GM12878 (cell line): ENCODE measurements at regions not wholly inside any gene's neighbourhood (a gene's known extent, or its start where the extent isn't known, plus 50 kb on each side); places are given as distances from the start of the nearest gene placed in this dataset.
A peak's percentile ranks its signal among the peaks of the same experiment; 100 is the strongest.

Source experiments
- ATAC-seq: fragments of 200-7000 bp; cut with Tn5 transposase; 3 replicates; pipeline ENCODE4 v1.9.1; 2020; ENCODE audit warnings: mild to moderate bottlenecking, moderate library complexity
- BruUV-seq: library from RNA; stranded (reverse); fragments of 400-500 nt; replicated peaks from 2 replicates; lab custom pipeline; 2021; lab: Mats Ljungman, UMichigan
- CTCF ChIA-PET: fragments of 300-600 bp; sonication (Branson Sonifier 250); formaldehyde crosslinking; extraction: SDS; loops from one replicate; lab custom pipeline; 2021; ENCODE audit warnings: inconsistent platforms; lab: Yijun Ruan, JAX
- POLR2A ChIA-PET: fragments of 350-600 bp; formaldehyde crosslinking; extraction: SDS; loops from one replicate; lab custom pipeline; 2021; ENCODE audit warnings: inconsistent platforms; lab: Charles Lee
- RAD21 ChIA-PET: fragments of 300-600 bp; sonication (Branson Sonifier 250); formaldehyde crosslinking; loops from one replicate; lab custom pipeline; 2023; ENCODE audit warnings: antibody characterized with exemption; ENCODE audit not compliant: unreplicated experiment; lab: Charles Lee
- SMC1A ChIA-PET: fragments of 300-600 bp; sonication (Branson Sonifier 250); formaldehyde crosslinking; loops from one replicate; lab custom pipeline; 2023; ENCODE audit not compliant: unreplicated experiment, uncharacterized antibody; lab: Charles Lee
- DNase-seq: peaks from one replicate; pipeline ENCODE4 v3.0.0-alpha.2; 2011; ENCODE audit warnings: low read depth, low spot score
- FAIRE-seq: peaks from 3 replicates; lab custom pipeline; 2011; peaks lifted over from hg19 to GRCh38; lab: Jason Lieb, UNC
- H2AFZ ChIP-seq: 2 replicates; pipeline ENCODE4 v1.6.0; 2011; ENCODE audit warnings: low read depth, low read length, control low read depth; ENCODE audit not compliant: control insufficient read depth
- H3K27ac ChIP-seq: 2 replicates; pipeline ENCODE4 v1.5.1; 2011; ENCODE audit warnings: control low read depth; ENCODE audit not compliant: control insufficient read depth, insufficient read depth
- H3K27me3 ChIP-seq, 2 experiments: replicated peaks in 1 of 2; 2 replicates each; pipeline versions ENCODE4 v1.6.0 to v1.6.1; 2011; ENCODE audit warnings: low read length in 1 of 2; ENCODE audit not compliant: control insufficient read depth in 2 of 2, insufficient read depth in 2 of 2
- H3K36me3 ChIP-seq, 2 experiments: 2 replicates each; pipeline ENCODE4 v1.5.1; 2011; ENCODE audit warnings: low read length in 1 of 2; ENCODE audit not compliant: control insufficient read depth in 2 of 2, insufficient read depth in 2 of 2
- H3K4me1 ChIP-seq: 2 replicates; pipeline ENCODE4 v1.6.1; 2011; ENCODE audit warnings: mild to moderate bottlenecking, low read length, moderate library complexity, mixed read lengths; ENCODE audit not compliant: control insufficient read depth, insufficient read depth
- H3K4me2 ChIP-seq: 2 replicates; pipeline ENCODE4 v1.6.0; 2011; ENCODE audit warnings: control low read depth; ENCODE audit not compliant: control insufficient read depth, insufficient read depth
- H3K4me3 ChIP-seq: fragments of 200-600 bp; sonication (generic); 2 replicates; pipeline ENCODE4 v1.5.1; 2016
- H3K79me2 ChIP-seq: 2 replicates; pipeline ENCODE4 v1.6.0; 2011; ENCODE audit warnings: low read length; ENCODE audit not compliant: control insufficient read depth, insufficient read depth
- H3K9ac ChIP-seq: 2 replicates; pipeline ENCODE4 v1.8.0; 2011; ENCODE audit warnings: low read length, control low read depth, mixed read lengths; ENCODE audit not compliant: control insufficient read depth, insufficient read depth
- H3K9me3 ChIP-seq: replicated peaks from 3 replicates; pipeline ENCODE4 v1.5.1; 2011; ENCODE audit warnings: mild to moderate bottlenecking, low read length; ENCODE audit not compliant: control insufficient read depth, insufficient read depth
- H4K20me1 ChIP-seq: 2 replicates; pipeline ENCODE4 v1.6.0; 2011; ENCODE audit not compliant: control insufficient read depth, insufficient read depth
- ATF7 ChIP-seq: fragments of 450-650 bp; IDR thresholded peaks from 2 replicates; pipeline ENCODE4 v1.6.1; 2016; ENCODE audit warnings: low read depth, mild to moderate bottlenecking
- BHLHE40 ChIP-seq, 2 experiments: fragments of 450-650 bp in 1 of 2; IDR thresholded peaks; 2 replicates each; pipeline ENCODE4 v1.6.1; 2011 to 2017; ENCODE audit warnings: low read depth in 2 of 2, borderline replicate concordance in 1 of 2, improper control_type of control experiment in 1 of 2, low read length in 1 of 2, mild to moderate bottlenecking in 1 of 2
- CHD4 ChIP-seq: fragments of 200-600 bp; sonication (generic); IDR thresholded peaks from 2 replicates; pipeline ENCODE4 v1.6.1; 2016; ENCODE audit warnings: mild to moderate bottlenecking
- ESRRA ChIP-seq: IDR thresholded peaks from 2 replicates; pipeline ENCODE4 v1.6.1; 2012; ENCODE audit warnings: mild to moderate bottlenecking, low read length, improper control_type of control experiment
- GATAD2B ChIP-seq: fragments of 450-650 bp; conservative IDR thresholded peaks from 2 replicates; pipeline ENCODE4 v1.6.1; 2017; ENCODE audit warnings: low read depth, mild to moderate bottlenecking, moderate library complexity
- IRF4 ChIP-seq: IDR thresholded peaks from 2 replicates; pipeline ENCODE4 v1.6.1; 2011; ENCODE audit warnings: low read depth, low read length
- JUNB ChIP-seq: IDR thresholded peaks from 2 replicates; pipeline ENCODE4 v1.6.1; 2016; ENCODE audit warnings: antibody characterized with exemption, mild to moderate bottlenecking
- MAX ChIP-seq: IDR thresholded peaks from 2 replicates; pipeline ENCODE4 v1.6.1; 2012; ENCODE audit warnings: low read depth, low read length, improper control_type of control experiment
- MEF2B ChIP-seq: fragments of 450-650 bp; IDR thresholded peaks from 2 replicates; pipeline ENCODE4 v1.6.1; 2018; ENCODE audit warnings: mild to moderate bottlenecking, moderate library complexity; ENCODE audit not compliant: partially characterized antibody, poor library complexity, severe bottlenecking
- NFYA ChIP-seq: IDR thresholded peaks from 2 replicates; pipeline ENCODE4 v1.6.1; 2011; ENCODE audit warnings: low read depth, mild to moderate bottlenecking, low read length, improper control_type of control experiment, borderline replicate concordance
- NR2C1 ChIP-seq: fragments of 450-650 bp; IDR thresholded peaks from 2 replicates; pipeline ENCODE4 v1.6.1; 2017; ENCODE audit warnings: antibody characterized with exemption, mild to moderate bottlenecking, moderate library complexity
- NR2F1 ChIP-seq: fragments of 450-650 bp; conservative IDR thresholded peaks from 2 replicates; pipeline ENCODE4 v1.6.1; 2017; ENCODE audit warnings: mild to moderate bottlenecking
- RAD21 ChIP-seq: IDR thresholded peaks from 2 replicates; pipeline ENCODE4 v1.6.1; 2011; ENCODE audit warnings: mild to moderate bottlenecking, low read depth, low read length, moderate library complexity; ENCODE audit not compliant: insufficient read depth
- RAD51 ChIP-seq: fragments of 450-650 bp; IDR thresholded peaks from 2 replicates; pipeline ENCODE4 v1.6.1; 2016; ENCODE audit warnings: moderate library complexity, mild to moderate bottlenecking, inconsistent platforms
- RB1 ChIP-seq: fragments of 450-650 bp; formaldehyde crosslinking; IDR thresholded peaks from 2 replicates; pipeline ENCODE4 v1.6.1; 2017; ENCODE audit warnings: mild to moderate bottlenecking, borderline replicate concordance
- RELA ChIP-seq: fragments of 450-650 bp; IDR thresholded peaks from 2 replicates; pipeline ENCODE4 v1.8.0; 2014; ENCODE audit warnings: borderline replicate concordance; ENCODE audit not compliant: partially characterized antibody
- SMAD1 ChIP-seq: fragments of 450-650 bp; IDR thresholded peaks from 2 replicates; pipeline ENCODE4 v1.6.1; 2018; ENCODE audit warnings: mild to moderate bottlenecking, low read depth; ENCODE audit not compliant: partially characterized antibody
- SMARCA5 ChIP-seq: fragments of 450-650 bp; IDR thresholded peaks from 2 replicates; pipeline ENCODE4 v1.6.1; 2017; ENCODE audit warnings: mild to moderate bottlenecking
- STAT1 ChIP-seq: fragments of 450-650 bp; conservative IDR thresholded peaks from 2 replicates; pipeline ENCODE4 v1.6.1; 2014; ENCODE audit warnings: antibody characterized with exemption, mild to moderate bottlenecking
- STAT3 ChIP-seq: IDR thresholded peaks from 2 replicates; pipeline ENCODE4 v1.6.1; 2011; ENCODE audit warnings: low read depth, low read length, improper control_type of control experiment
- SUZ12 ChIP-seq: fragments of 200-600 bp; sonication (generic); IDR thresholded peaks from one replicate; pipeline ENCODE4 v1.6.1; 2018; ENCODE audit warnings: antibody characterized with exemption, mild to moderate bottlenecking; ENCODE audit not compliant: unreplicated experiment
- TBL1XR1 ChIP-seq: IDR thresholded peaks from 2 replicates; pipeline ENCODE4 v1.6.1; 2012; ENCODE audit warnings: low read depth, low read length, improper control_type of control experiment
- USF1 ChIP-seq: IDR thresholded peaks from 2 replicates; pipeline ENCODE4 v1.6.1; 2011; ENCODE audit warnings: borderline replicate concordance, low read depth, mild to moderate bottlenecking, moderate library complexity, mixed read lengths, low read length; ENCODE audit not compliant: insufficient read depth; ENCODE audit errors: extremely low read length
- ZSCAN29 ChIP-seq: fragments of 450-650 bp; IDR thresholded peaks from 2 replicates; pipeline ENCODE4 v1.6.1; 2017; ENCODE audit warnings: mild to moderate bottlenecking, moderate library complexity
- WGBS: methylation state at CpG from one replicate; pipeline ENCODE4 v1.1.6; 2016; ENCODE audit warnings: low lambda C conversion rate; ENCODE audit not compliant: insufficient replicate concordance, insufficient coverage; ENCODE audit errors: missing lambda C conversion rate; 5-methylcytosine and 5-hydroxymethylcytosine counted together
- in situ Hi-C: fragments of 300-500 bp; cut with MboI; formaldehyde crosslinking; loops from 9 replicates; pipeline ENCODE4 v1.14.3; 2018; ENCODE audit warnings: mixed read lengths
- intact Hi-C: fragments of 100-400 bp; cut with micrococcal nuclease; formaldehyde crosslinking; loops from one replicate; pipeline ENCODE4 v1.14.2; 2022; ENCODE audit not compliant: unreplicated experiment

GRCh38 chr11:59283825-59284772 lies 71.4 kb upstream of the MPEG1 start:
- H3K4me1 ChIP-seq, result peaks cover 18% of the 10 kb centered on the region
- H3K27ac ChIP-seq, result peak overlapping the region; percentile 63
- peak overlapping the region; percentile 86 for H3K4me2 ChIP-seq
- ChIA-PET CTCF (interaction anchor here (0.7 to 2.2 kb wide), 7 partner anchors 13 to 445 kb away, joined by 3 to 12 read pairs (median 4); no protein-coding TSS in a partner anchor), POLR2A (interaction anchor here (1.2 kb wide), 1 partner anchor 10 kb away, joined by 4 read pairs; no protein-coding TSS in a partner anchor), RAD21 (interaction anchor here (0.8 to 2.8 kb wide), 5 partner anchors 13 to 140 kb away, joined by 3 to 19 read pairs (median 3); partner anchors contain the start of gene DTX4), SMC1A (interaction anchor here (0.6 to 2.0 kb wide), 10 partner anchors 8 to 144 kb away, joined by 3 to 12 read pairs (median 4); no protein-coding TSS in a partner anchor)
- peak overlapping the region; percentile 65 for H2AFZ ChIP-seq
- TSS peak; percentile 88 for BruUV-seq
- no peaks in the 10 kb centered on the region for H3K79me2 ChIP-seq
- no peaks in the 10 kb centered on the region for H3K27me3 ChIP-seq
- H3K9ac ChIP-seq, result peak overlapping the region; percentile 28
- peak; percentile 86 for ATAC-seq
- FAIRE-seq, result peak; percentile 93
- peak; percentile 71 for DNase-seq
- in situ Hi-C loops (loop anchor here (5.0 to 25.0 kb wide), 2 partner anchors 112 to 403 kb away; partner anchors contain the start of gene DTX4), intact Hi-C loops (loop anchor here (1.0 to 10.0 kb wide), 8 partner anchors 17 to 268 kb away; partner anchors contain the start of gene FAM111B)
- peak overlapping the region; percentile 37 for H3K4me3 ChIP-seq
- 21% methylated on average over 14 of the region's 14 CpGs for WGBS
- H3K9me3 ChIP-seq, result no peaks in the 10 kb centered on the region
- no peaks in the 10 kb centered on the region for H4K20me1 ChIP-seq
- no peaks in the 10 kb centered on the region for H3K36me3 ChIP-seq
- TF ChIP-seq STAT3, result peak; percentile 42; the same call in 1 of the 2 replicates
- TF ChIP-seq TBL1XR1, result no peak
- TF ChIP-seq JUNB, result no peak
- 0 out of 2 replicates have a peak, but pooled peaks have one; percentile 27 for TF ChIP-seq IRF4
- TF ChIP-seq MAX, result no peak
- no peak for TF ChIP-seq SUZ12
- TF ChIP-seq ZSCAN29, result peak; percentile 86
- peak; percentile 56; the same call in 1 of the 2 replicates for TF ChIP-seq RAD51
- no peak for TF ChIP-seq STAT1
- peak; percentile 84 for TF ChIP-seq RAD21
- TF ChIP-seq USF1, result no peak
- TF ChIP-seq RELA, result no peak
- no peak for TF ChIP-seq ESRRA
- no peak for TF ChIP-seq CHD4
- no peak for TF ChIP-seq NR2C1
- TF ChIP-seq SMAD1, result no peak
- peak; percentile 49 for TF ChIP-seq ATF7
- peak; percentile 62; the same call in 1 of the 2 replicates for TF ChIP-seq RB1
- TF ChIP-seq GATAD2B, result peak; percentile 50; the same call in 1 of the 2 replicates
- peak; percentile 75 for TF ChIP-seq MEF2B
- TF ChIP-seq NFYA, result no peak
- TF ChIP-seq NR2F1, result peak; percentile 89
- TF ChIP-seq SMARCA5, result 0 out of 2 replicates have a peak, but pooled peaks have one; percentile 58
- TF ChIP-seq BHLHE40 (IDR thresholded peaks at IDR 0.05; ENCODE audit: borderline replicate concordance in 1 of 2, low read depth in 2 of 2, low read length in 1 of 2), result peak; percentile 31 to 54; a peak in 2 of 4 replicates
